GM19240 (cell line): ENCODE measurements at regions not wholly inside any gene's neighbourhood (a gene's known extent, or its start where the extent isn't known, plus 50 kb on each side); places are given as distances from the start of the nearest gene placed in this dataset.
A peak's percentile ranks its signal among the peaks of the same experiment; 100 is the strongest.
"Not testable (repeated sequence)": the region's sequence is repeated elsewhere in the genome, so short reads cannot be mapped to it uniquely, and the experiment has no call there.

Experiments used
- DNase-seq: peaks from one replicate; pipeline ENCODE4 v3.0.0; 2011; ENCODE audit warnings: low spot score; ENCODE audit not compliant: insufficient read length

GRCh38 chr1:844472-845026, 79.2 kb upstream of the SAMD11 start:
- DNase-seq: no peak

GRCh38 chr1:845641-846040, 78.1 kb upstream of the SAMD11 start:
- DNase-seq: not testable (repeated sequence)

GRCh38 chr1:849873-850272, 73.8 kb upstream of the SAMD11 start:
- not testable (repeated sequence) for DNase-seq

- not testable (repeated sequence) for DNase-seq
Observed at GRCh38 chr1:850318-850717, 73.4 kb upstream of the SAMD11 start.

GRCh38 chr1:851398-851797, 72.3 kb upstream of the SAMD11 start:
- not testable (repeated sequence) for DNase-seq

GRCh38 chr1:851841-852240, 71.9 kb upstream of the SAMD11 start:
- DNase-seq: not testable (repeated sequence)

- DNase-seq: not testable (repeated sequence)
Observed at GRCh38 chr1:855202-855981, 68.3 kb upstream of the SAMD11 start.

- not testable (repeated sequence) for DNase-seq
Observed at GRCh38 chr1:856541-857057, 67.1 kb upstream of the SAMD11 start.

- DNase-seq: not testable (repeated sequence)
Observed at GRCh38 chr1:857926-858648, 65.6 kb upstream of the SAMD11 start.

GRCh38 chr1:858649-859041, 65.1 kb upstream of the SAMD11 start:
- DNase-seq: not testable (repeated sequence)

GRCh38 chr1:860941-861340, 62.8 kb upstream of the SAMD11 start:
- not testable (repeated sequence) for DNase-seq

- DNase-seq: no peak
Observed at GRCh38 chr1:861714-862113, 62.0 kb upstream of the SAMD11 start.

GRCh38 chr1:862601-863000, 61.1 kb upstream of the SAMD11 start:
- DNase-seq: not testable (repeated sequence)

- not testable (repeated sequence) for DNase-seq
Observed at GRCh38 chr1:865633-866032, 58.1 kb upstream of the SAMD11 start.

GRCh38 chr1:866095-866494, 57.6 kb upstream of the SAMD11 start:
- DNase-seq: no peak

- DNase-seq: not testable (repeated sequence)
Observed at GRCh38 chr1:866631-867299, 57.0 kb upstream of the SAMD11 start.

GRCh38 chr1:867550-867949, 56.2 kb upstream of the SAMD11 start:
- not testable (repeated sequence) for DNase-seq

- peak; percentile 60 for DNase-seq
Observed at GRCh38 chr1:869499-870244, 54.1 kb upstream of the SAMD11 start.
